Dendritic cell treated with granulocyte-macrophage colony-stimulating factor and Interleukin-4, amounts not matched to agents 40 ng/mL and 50 ng/mL, for 4 days (primary cell): ENCODE measurements at regions not wholly inside any gene's neighbourhood (a gene's known extent, or its start where the extent isn't known, plus 50 kb on each side); places are given as distances from the start of the nearest gene placed in this dataset.

Experiments used
- H3K27ac Mint-ChIP-seq: one replicate; pipeline ENCODE4 v1.8.0; 2022; ENCODE audit warnings: mild to moderate bottlenecking, mixed read lengths
- H3K27me3 Mint-ChIP-seq: one replicate; pipeline ENCODE4 v1.8.0; 2022; ENCODE audit warnings: mild to moderate bottlenecking, mixed read lengths
- H3K36me3 Mint-ChIP-seq: one replicate; pipeline ENCODE4 v1.8.0; 2022; ENCODE audit warnings: low read depth, mixed read lengths
- H3K4me1 Mint-ChIP-seq: one replicate; pipeline ENCODE4 v1.8.0; 2022; ENCODE audit warnings: low read depth, mixed read lengths
- H3K4me3 Mint-ChIP-seq: one replicate; pipeline ENCODE4 v1.8.0; 2022; ENCODE audit warnings: mild to moderate bottlenecking, moderate library complexity, mixed read lengths
- H3K9me3 Mint-ChIP-seq: one replicate; pipeline ENCODE4 v1.8.0; 2022; ENCODE audit warnings: mixed read lengths
- intact Hi-C: fragments of 100-400 bp; cut with micrococcal nuclease; formaldehyde crosslinking; loops from one replicate; pipeline ENCODE4 v1.15.0; 2022

GRCh38 chr2:81852651-81853050 lies 1548.1 kb upstream of the LRRTM1 start:
- H3K27ac Mint-ChIP-seq = no peak overlapping the region
- H3K27me3 Mint-ChIP-seq = no peaks in the 10 kb centered on the region
- no peaks in the 10 kb centered on the region for H3K4me1 Mint-ChIP-seq
- intact Hi-C loops = no loop called here
- H3K4me3 Mint-ChIP-seq = no peak overlapping the region
- no peaks in the 10 kb centered on the region for H3K9me3 Mint-ChIP-seq
- no peaks in the 10 kb centered on the region for H3K36me3 Mint-ChIP-seq

DNA sequence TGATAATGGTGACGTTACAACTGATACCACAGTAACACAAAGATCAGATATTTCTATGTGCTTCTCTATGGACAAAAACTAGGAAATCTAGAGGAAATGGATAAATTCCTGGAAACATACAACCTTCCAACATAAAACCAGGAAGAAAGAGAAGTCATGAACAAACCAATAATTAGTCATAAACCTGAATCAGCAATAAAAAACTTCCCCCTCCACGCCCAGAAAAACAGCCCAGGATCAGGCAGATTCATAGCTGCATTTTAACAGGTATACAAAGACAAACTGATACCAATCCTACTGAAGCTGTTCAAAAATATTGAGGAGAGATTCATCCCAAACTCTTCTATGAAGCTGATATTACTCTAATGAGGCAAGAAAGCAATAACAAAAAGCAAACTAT lies 1535.2 kb upstream of the LRRTM1 start:
- Mint-ChIP-seq H3K4me3 (no peak overlapping the region), H3K27me3 (no peaks in the 10 kb centered on the region), H3K27ac (no peak overlapping the region), H3K36me3 (no peaks in the 10 kb centered on the region), H3K9me3 (peaks cover 44% of the 10 kb centered on the region), H3K4me1 (no peaks in the 10 kb centered on the region)
- intact Hi-C loops = no loop called here

GRCh38 chr2:81835321-81836000 lies 1530.9 kb upstream of the LRRTM1 start:
- H3K4me3 Mint-ChIP-seq = no peak overlapping the region
- H3K9me3 Mint-ChIP-seq = peaks cover 36% of the 10 kb centered on the region
- H3K4me1 Mint-ChIP-seq = no peaks in the 10 kb centered on the region
- intact Hi-C loops = no loop called here
- H3K27ac Mint-ChIP-seq = no peak overlapping the region
- no peaks in the 10 kb centered on the region for H3K36me3 Mint-ChIP-seq
- H3K27me3 Mint-ChIP-seq = no peaks in the 10 kb centered on the region

DNA sequence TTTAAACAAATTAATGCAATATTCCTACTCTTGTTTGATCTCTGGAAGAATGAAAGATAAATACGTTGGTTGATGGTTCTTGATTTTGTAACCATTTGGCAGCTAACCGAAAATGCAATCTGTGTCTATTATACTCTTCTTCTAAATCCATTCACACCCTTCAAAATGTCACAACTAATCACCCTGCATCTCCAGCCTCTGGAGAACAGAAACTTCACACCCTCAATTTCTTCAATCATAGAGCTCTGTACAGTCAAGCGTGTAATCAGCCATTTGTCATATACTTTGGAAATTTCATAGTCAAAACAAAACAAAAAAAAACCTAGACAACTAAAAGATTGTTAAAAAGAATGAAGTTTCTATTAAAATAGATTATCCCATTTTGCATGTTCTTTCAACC lies 1482.3 kb upstream of the LRRTM1 start:
- Mint-ChIP-seq H3K36me3 (no peaks in the 10 kb centered on the region), H3K9me3 (peaks cover 43% of the 10 kb centered on the region), H3K4me3 (no peak overlapping the region), H3K4me1 (no peaks in the 10 kb centered on the region), H3K27ac (no peak overlapping the region), H3K27me3 (no peaks in the 10 kb centered on the region)
- intact Hi-C loops = no loop called here

DNA sequence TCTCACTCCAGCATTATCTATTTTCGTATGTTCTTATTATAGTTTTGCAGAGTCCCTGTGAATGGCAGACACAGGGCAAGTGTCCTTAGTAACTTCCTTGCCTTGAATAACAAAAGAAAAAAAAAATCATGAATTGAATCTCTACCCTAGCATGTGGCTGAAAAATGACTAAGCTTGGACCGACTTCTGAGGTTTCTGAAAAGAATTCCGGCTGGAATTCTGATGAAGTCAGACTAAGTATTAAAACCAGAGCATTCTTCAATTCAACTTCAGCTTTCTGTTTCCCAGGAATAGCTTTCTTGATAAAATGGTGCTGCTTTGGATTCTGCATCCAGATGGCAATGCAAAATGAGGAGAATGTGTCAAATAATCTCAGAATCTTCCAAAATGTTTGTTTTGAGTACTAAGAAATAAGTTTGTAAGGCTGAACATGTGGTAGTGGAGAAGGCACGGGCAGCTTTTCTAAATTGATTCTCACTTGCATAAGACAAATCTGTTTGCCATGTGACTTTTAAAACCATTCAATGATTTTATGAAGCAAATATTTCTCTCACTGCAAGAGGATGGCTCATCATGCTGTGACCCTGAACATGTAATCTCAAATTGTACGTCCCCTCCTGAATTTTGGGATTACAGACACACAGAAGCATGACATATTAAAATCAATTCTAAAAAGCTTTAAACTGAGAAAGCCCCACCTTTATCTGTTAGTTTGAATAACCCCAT lies 1462.8 kb upstream of the LRRTM1 start:
- intact Hi-C loops = no loop called here
- Mint-ChIP-seq H3K27ac (no peak overlapping the region), H3K27me3 (no peaks in the 10 kb centered on the region), H3K36me3 (no peaks in the 10 kb centered on the region), H3K4me3 (no peak overlapping the region), H3K4me1 (no peaks in the 10 kb centered on the region), H3K9me3 (peaks cover 27% of the 10 kb centered on the region)

DNA sequence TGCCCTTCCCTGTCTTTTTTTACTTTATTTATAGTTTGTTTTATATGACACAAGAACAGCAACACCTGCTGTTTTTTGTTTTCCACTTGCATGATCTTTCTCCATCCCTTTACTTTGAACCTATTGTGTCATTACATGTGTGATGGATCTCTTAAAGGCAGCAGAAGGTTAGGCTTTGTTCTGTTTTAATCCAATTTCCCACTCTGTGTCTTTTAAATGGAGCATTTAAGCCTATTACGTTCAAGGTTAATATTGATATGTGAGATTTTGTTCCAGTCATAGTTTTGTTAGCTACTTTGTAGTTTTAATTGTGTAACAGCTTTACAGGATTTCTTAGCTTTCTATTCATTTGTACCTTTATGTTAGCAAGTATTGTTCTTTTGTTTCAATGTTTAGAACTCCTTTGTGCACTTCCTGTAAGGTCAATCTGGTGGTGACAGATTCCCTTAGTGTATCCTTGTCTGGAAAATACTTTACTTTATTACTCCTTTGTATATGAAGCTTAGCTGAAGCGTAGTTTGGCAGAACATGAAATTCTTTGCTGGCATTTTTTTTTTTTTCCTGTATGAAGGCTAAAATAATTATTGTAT lies 1443.0 kb upstream of the LRRTM1 start:
- no peaks in the 10 kb centered on the region for H3K4me1 Mint-ChIP-seq
- H3K9me3 Mint-ChIP-seq = peaks cover 28% of the 10 kb centered on the region
- no peaks in the 10 kb centered on the region for H3K27me3 Mint-ChIP-seq
- no peak overlapping the region for H3K4me3 Mint-ChIP-seq
- intact Hi-C loops = no loop called here
- H3K27ac Mint-ChIP-seq = no peak overlapping the region
- no peaks in the 10 kb centered on the region for H3K36me3 Mint-ChIP-seq

DNA sequence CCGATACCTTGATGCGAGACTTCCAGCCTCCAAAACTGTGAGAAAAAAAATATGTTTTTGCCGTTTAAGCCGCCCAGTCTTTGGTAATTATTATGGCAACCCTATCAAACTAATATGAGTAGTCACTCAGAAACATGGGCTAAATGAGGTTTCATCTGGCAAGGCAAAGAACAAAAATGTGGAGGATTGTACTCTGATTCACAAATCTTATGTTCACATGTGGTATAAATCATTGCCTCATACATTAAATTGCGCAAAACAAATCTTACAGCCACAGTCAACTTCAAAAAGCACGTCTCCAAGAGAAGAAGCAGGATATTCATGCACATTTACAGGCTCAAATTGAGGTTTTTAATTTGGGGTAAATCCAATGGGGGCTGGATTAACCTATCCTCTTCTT lies 1435.4 kb upstream of the LRRTM1 start:
- no peak overlapping the region for H3K27ac Mint-ChIP-seq
- H3K36me3 Mint-ChIP-seq = no peaks in the 10 kb centered on the region
- peaks cover 13% of the 10 kb centered on the region for H3K9me3 Mint-ChIP-seq
- H3K4me3 Mint-ChIP-seq = no peak overlapping the region
- intact Hi-C loops = no loop called here
- H3K27me3 Mint-ChIP-seq = no peaks in the 10 kb centered on the region
- H3K4me1 Mint-ChIP-seq = no peaks in the 10 kb centered on the region

- H3K27ac Mint-ChIP-seq = no peak overlapping the region
- peaks cover 9% of the 10 kb centered on the region for H3K9me3 Mint-ChIP-seq
- H3K36me3 Mint-ChIP-seq = no peaks in the 10 kb centered on the region
- no peaks in the 10 kb centered on the region for H3K27me3 Mint-ChIP-seq
- intact Hi-C loops = no loop called here
- no peak overlapping the region for H3K4me3 Mint-ChIP-seq
- no peaks in the 10 kb centered on the region for H3K4me1 Mint-ChIP-seq
Observed at GRCh38 chr2:81734981-81735380, 1430.4 kb upstream of the LRRTM1 start.

GRCh38 chr2:81714817-81715216 lies 1410.3 kb upstream of the LRRTM1 start:
- Mint-ChIP-seq H3K4me3 (no peak overlapping the region), H3K27me3 (no peaks in the 10 kb centered on the region), H3K36me3 (no peaks in the 10 kb centered on the region), H3K27ac (no peak overlapping the region), H3K4me1 (no peaks in the 10 kb centered on the region), H3K9me3 (peaks cover 58% of the 10 kb centered on the region)
- intact Hi-C loops = no loop called here

- Mint-ChIP-seq H3K27ac (no peak overlapping the region), H3K9me3 (peaks cover 18% of the 10 kb centered on the region), H3K27me3 (no peaks in the 10 kb centered on the region), H3K36me3 (no peaks in the 10 kb centered on the region), H3K4me1 (no peaks in the 10 kb centered on the region), H3K4me3 (no peak overlapping the region)
- intact Hi-C loops = no loop called here
Observed at GRCh38 chr2:81706856-81707255, 1402.3 kb upstream of the LRRTM1 start.

- no peaks in the 10 kb centered on the region for H3K36me3 Mint-ChIP-seq
- H3K27me3 Mint-ChIP-seq = no peaks in the 10 kb centered on the region
- H3K9me3 Mint-ChIP-seq = no peaks in the 10 kb centered on the region
- H3K4me1 Mint-ChIP-seq = no peaks in the 10 kb centered on the region
- H3K27ac Mint-ChIP-seq = no peak overlapping the region
- intact Hi-C loops = no loop called here
- H3K4me3 Mint-ChIP-seq = no peak overlapping the region
Observed at GRCh38 chr2:81703831-81704230, 1399.3 kb upstream of the LRRTM1 start.

DNA sequence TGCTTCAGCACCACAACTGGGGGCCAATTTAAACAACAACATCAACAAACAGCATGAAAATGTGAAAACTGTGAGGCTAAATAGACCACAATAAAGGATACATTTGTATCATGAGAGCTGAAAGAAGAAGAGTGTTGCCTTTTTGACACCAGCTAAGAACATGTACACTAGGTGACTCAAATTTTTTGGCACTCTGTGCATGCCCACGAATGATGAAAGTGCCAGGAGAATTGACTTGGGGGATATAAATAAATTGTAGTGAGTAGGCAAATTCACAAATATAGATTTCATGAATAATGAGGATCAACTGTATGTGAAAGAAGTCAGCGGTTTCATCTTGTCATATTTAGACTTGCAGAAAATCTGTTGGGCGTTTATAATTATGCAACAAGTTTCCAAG lies 1388.0 kb upstream of the LRRTM1 start:
- Mint-ChIP-seq H3K27ac (no peak overlapping the region), H3K27me3 (no peaks in the 10 kb centered on the region), H3K4me1 (no peaks in the 10 kb centered on the region), H3K4me3 (no peak overlapping the region), H3K36me3 (no peaks in the 10 kb centered on the region), H3K9me3 (peaks cover 25% of the 10 kb centered on the region)
- intact Hi-C loops = no loop called here

DNA sequence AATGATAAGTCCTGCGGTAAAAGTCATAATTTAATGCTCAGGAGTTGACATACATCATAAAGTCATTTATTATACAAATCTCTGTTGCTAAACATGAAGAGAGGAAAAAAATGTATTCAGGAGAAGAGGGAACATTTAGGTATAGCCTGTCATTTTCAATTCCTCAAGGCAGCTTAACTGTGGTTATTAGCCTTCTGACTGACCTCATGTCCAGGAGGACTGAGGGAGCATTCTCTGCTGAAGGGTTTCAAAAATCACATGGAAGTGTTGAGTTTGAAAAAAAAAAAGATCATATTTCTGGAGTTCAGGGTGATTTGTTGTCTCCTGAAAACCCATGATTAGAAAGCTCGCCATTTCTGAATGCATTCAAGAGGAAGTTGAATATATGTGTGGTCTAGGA lies 1371.1 kb upstream of the LRRTM1 start:
- Mint-ChIP-seq H3K4me3 (no peak overlapping the region), H3K36me3 (no peaks in the 10 kb centered on the region), H3K27ac (no peak overlapping the region), H3K4me1 (no peaks in the 10 kb centered on the region), H3K9me3 (no peaks in the 10 kb centered on the region), H3K27me3 (no peaks in the 10 kb centered on the region)
- intact Hi-C loops = no loop called here

DNA sequence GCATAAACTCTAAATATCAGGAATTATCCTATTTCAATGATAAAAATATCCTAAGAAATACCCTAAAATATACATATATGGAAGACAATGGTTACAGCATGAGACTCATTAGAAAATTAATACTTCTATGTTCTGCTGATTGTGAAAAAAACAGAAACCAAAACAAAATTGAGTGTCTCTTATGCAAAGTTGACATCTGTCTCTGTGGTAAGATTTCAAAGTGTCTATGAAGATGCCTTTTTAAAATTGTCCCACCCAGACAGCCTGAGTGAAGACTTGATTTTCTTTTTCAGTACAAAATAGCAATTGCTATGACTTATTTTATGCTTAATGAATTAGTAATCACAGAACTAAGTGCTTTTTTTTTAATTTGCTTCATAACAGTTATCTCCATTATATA lies 1368.4 kb upstream of the LRRTM1 start:
- Mint-ChIP-seq H3K27me3 (no peaks in the 10 kb centered on the region), H3K4me1 (no peaks in the 10 kb centered on the region), H3K9me3 (no peaks in the 10 kb centered on the region), H3K4me3 (no peak overlapping the region), H3K27ac (no peak overlapping the region), H3K36me3 (no peaks in the 10 kb centered on the region)
- intact Hi-C loops = no loop called here
